SJCRH30 (cell line): ENCODE measurements at regions not wholly inside any gene's neighbourhood (a gene's known extent, or its start where the extent isn't known, plus 50 kb on each side); places are given as distances from the start of the nearest gene placed in this dataset.

Source experiments
- DNase-seq, 2 experiments: peaks; one replicate each; pipeline ENCODE4 v3.0.0-alpha.2; 2015 to 2020
- H3K27ac ChIP-seq: fragments of 250-450 bp; sonication (Bioruptor Pico); 2 replicates; pipeline ENCODE4 v1.5.1; 2020; ENCODE audit warnings: mild to moderate bottlenecking, moderate library complexity
- H3K27me3 ChIP-seq: fragments of 250-450 bp; sonication (Bioruptor Pico); 2 replicates; pipeline ENCODE4 v1.5.1; 2020; ENCODE audit warnings: mild to moderate bottlenecking, moderate library complexity
- H3K36me3 ChIP-seq: fragments of 250-450 bp; sonication (Bioruptor Pico); 2 replicates; pipeline ENCODE4 v1.5.1; 2020; ENCODE audit warnings: mild to moderate bottlenecking, moderate library complexity
- H3K4me1 ChIP-seq: fragments of 250-450 bp; sonication (Bioruptor Pico); 2 replicates; pipeline ENCODE4 v1.5.1; 2020; ENCODE audit warnings: mild to moderate bottlenecking, moderate library complexity
- H3K4me3 ChIP-seq: fragments of 250-450 bp; sonication (Bioruptor Pico); 2 replicates; pipeline ENCODE4 v1.5.1; 2020; ENCODE audit warnings: mild to moderate bottlenecking, moderate library complexity
- H3K9me3 ChIP-seq: fragments of 250-450 bp; sonication (Bioruptor Pico); replicated peaks from 2 replicates; pipeline ENCODE4 v1.5.1; 2020; ENCODE audit warnings: mild to moderate bottlenecking, moderate library complexity

- Histone ChIP-seq H3K27me3 (no peaks in the 10 kb centered on the region), H3K4me1 (peaks cover 32% of the 10 kb centered on the region), H3K27ac (no peak overlapping the region), H3K4me3 (no peak overlapping the region), H3K36me3 (no peaks in the 10 kb centered on the region), H3K9me3 (peaks cover 8% of the 10 kb centered on the region; the same call in 1 of the 2 replicates)
- DNase-seq, result no peak
Observed at GRCh38 chr1:94620345-94621031, 78.9 kb upstream of the F3 start.

- Histone ChIP-seq H3K36me3 (no peaks in the 10 kb centered on the region), H3K9me3 (peaks cover 8% of the 10 kb centered on the region; the same call in 1 of the 2 replicates), H3K27ac (no peak overlapping the region), H3K27me3 (no peaks in the 10 kb centered on the region), H3K4me3 (no peak overlapping the region), H3K4me1 (peaks cover 32% of the 10 kb centered on the region)
- no peak for DNase-seq
Observed at GRCh38 chr1:94619731-94620130, 78.2 kb upstream of the F3 start.

- Histone ChIP-seq H3K9me3 (peaks cover 8% of the 10 kb centered on the region; the same call in 1 of the 2 replicates), H3K27me3 (no peaks in the 10 kb centered on the region), H3K4me3 (no peak overlapping the region), H3K4me1 (peaks cover 32% of the 10 kb centered on the region), H3K36me3 (no peaks in the 10 kb centered on the region), H3K27ac (no peak overlapping the region)
- DNase-seq, result no peak
Observed at GRCh38 chr1:94617957-94618739, 76.6 kb upstream of the F3 start.

GRCh38 chr1:94617134-94617805 lies 75.7 kb upstream of the F3 start:
- H3K36me3 ChIP-seq, result no peaks in the 10 kb centered on the region
- peaks cover 8% of the 10 kb centered on the region; the same call in 1 of the 2 replicates for H3K9me3 ChIP-seq
- peaks cover 32% of the 10 kb centered on the region for H3K4me1 ChIP-seq
- H3K27ac ChIP-seq, result no peak overlapping the region
- no peaks in the 10 kb centered on the region for H3K27me3 ChIP-seq
- no peak overlapping the region for H3K4me3 ChIP-seq
- no peak for DNase-seq

DNA sequence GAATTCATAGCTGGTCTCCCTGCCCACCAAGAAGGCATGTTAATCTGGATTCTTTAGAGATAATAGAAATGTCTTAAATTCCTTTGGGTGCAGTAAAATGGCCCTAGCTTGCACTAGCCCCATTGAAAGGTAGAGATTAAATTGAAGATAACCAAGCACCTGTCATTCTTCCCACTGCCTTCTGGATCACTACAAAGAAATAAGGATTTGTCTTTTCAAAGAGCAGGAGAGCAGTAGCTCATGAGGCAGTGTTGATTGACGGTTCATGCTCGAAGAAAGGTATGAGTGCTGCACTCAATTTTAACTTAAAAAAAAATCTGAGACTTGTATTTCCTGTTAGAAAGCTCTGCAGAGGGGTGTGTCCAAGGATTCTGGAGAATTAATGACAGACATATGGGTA lies 74.9 kb upstream of the F3 start:
- H3K4me1 ChIP-seq, result peaks cover 27% of the 10 kb centered on the region
- DNase-seq, result no peak

DNA sequence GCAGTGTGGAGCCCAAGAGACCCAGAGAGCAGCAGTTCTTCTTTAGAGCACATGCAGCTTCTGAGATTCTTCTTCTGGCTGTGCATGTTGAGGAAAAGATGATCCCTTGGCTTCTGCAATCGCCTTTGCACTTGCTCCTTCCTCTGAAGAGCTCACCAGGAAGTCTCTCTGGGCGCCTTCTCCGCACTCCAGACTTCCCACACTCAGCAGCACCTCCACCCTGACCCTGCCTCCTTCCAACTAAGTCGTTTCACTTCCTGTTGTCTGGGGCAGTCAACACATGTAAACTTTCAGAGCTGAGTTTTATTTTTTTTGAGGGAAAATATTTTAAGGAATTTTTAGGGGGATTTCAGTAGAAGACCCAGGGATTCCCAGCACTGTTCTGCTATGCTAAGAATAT lies 73.4 kb upstream of the F3 start:
- no peak overlapping the region for H3K27ac ChIP-seq
- peaks cover 8% of the 10 kb centered on the region; the same call in 1 of the 2 replicates for H3K9me3 ChIP-seq
- peaks cover 25% of the 10 kb centered on the region for H3K4me1 ChIP-seq
- no peak overlapping the region for H3K4me3 ChIP-seq
- H3K36me3 ChIP-seq, result no peaks in the 10 kb centered on the region
- no peak for DNase-seq
- no peaks in the 10 kb centered on the region for H3K27me3 ChIP-seq

More for the DNA sequence above, 74.9 kb upstream of the F3 start:
- no peaks in the 10 kb centered on the region for H3K27me3 ChIP-seq
- H3K4me3 ChIP-seq, result no peak overlapping the region
- peaks cover 8% of the 10 kb centered on the region; the same call in 1 of the 2 replicates for H3K9me3 ChIP-seq
- H3K36me3 ChIP-seq, result no peaks in the 10 kb centered on the region
- no peak overlapping the region for H3K27ac ChIP-seq

DNA sequence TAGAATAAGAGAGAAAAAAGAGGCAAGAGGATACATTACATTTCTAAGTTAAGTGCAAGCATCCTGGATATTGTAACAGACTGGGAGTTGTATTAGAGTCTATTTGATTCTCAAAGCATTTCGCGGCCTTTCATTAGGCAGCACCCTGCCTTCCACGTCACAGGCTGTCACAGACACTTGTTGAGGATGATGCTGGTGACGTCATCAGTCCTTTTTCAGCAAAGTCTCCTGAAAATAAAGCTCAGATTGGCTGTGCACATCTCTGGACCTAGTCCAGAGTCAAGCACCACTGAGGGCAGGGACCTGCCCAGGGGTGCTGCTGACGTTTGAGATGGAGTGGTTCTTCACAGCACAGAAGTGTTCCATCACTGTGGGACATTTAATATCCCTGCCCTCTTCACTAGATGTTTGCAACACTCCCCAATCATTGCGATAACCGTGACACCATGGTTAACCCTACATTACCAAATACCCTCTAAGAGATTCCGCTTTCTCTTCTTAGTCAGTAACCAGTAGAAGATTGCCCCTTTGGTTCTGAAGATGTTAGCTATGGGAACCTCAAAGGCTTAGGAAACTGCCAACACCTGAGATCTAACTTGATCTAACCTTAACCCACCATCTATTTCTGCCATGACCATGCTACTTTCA lies 72.7 kb upstream of the F3 start:
- DNase-seq, result no peak
- no peak overlapping the region for H3K27ac ChIP-seq

DNA sequence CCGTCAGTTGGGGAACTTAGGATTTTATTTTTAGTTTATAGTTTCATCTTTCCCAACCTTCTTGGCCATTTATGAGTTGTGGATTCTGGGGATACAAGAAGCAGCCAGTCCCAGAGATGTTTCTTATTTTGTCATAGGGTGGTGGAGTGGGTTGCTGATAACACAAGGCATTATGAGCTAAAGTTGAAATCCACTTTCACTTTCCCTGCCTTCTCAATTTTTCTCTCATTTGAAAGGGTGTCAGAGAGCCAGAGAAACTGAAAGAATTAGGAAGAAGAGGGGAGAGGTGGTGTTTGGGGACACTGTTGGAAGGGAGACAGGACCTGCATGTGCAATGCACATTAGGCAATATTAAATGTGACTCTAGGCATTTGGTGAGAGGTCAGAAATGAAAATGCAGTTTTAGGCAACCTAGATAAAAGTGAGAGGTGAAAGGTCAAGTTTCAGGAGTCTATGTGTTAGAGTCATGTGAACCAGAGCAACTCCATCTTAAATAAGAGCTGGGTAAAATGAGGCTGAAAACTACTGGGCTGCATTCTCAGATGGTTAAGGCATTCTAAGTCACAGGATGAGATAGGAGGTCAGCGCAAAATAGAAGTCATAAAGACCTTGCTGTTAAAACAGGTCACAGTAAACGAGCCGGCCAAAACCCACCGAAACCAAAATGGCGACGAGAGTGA lies 71.1 kb upstream of the F3 start:
- DNase-seq, result no peak
- Histone ChIP-seq H3K9me3 (0 out of 2 replicates have a peak, but pooled peaks cover under 1% of the 10 kb centered on the region), H3K4me1 (peaks cover 17% of the 10 kb centered on the region; the same call in 1 of the 2 replicates), H3K4me3 (no peak overlapping the region), H3K36me3 (no peaks in the 10 kb centered on the region), H3K27ac (no peak overlapping the region), H3K27me3 (no peaks in the 10 kb centered on the region)

More for the DNA sequence above, 72.7 kb upstream of the F3 start:
- Histone ChIP-seq H3K36me3 (no peaks in the 10 kb centered on the region), H3K27me3 (no peaks in the 10 kb centered on the region), H3K9me3 (0 out of 2 replicates have a peak, but pooled peaks cover 3% of the 10 kb centered on the region), H3K4me1 (peaks cover 19% of the 10 kb centered on the region; the same call in 1 of the 2 replicates), H3K4me3 (no peak overlapping the region)

- DNase-seq, result no peak
Observed at GRCh38 chr1:94611681-94612475, 70.3 kb upstream of the F3 start.

DNA sequence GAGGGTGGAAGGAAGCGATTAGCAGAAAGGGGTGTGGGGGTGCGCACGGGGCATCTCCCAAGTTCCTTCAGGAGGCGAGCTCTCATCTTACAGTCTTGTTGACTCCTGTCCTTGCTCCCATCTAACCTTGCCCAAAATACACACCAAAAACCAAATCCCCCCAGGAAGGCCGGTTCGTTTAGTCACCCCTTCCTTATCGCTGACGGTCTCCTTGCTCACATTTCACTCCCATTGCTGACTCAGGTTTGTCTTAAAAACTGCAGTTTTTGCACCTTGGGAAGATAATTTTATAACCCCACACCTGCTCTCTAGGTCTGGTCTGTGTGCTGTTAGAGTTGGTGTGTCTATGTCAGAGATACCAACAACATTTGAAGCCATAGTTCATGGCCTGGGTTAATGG lies 68.1 kb upstream of the F3 start:
- H3K27me3 ChIP-seq, result no peaks in the 10 kb centered on the region
- DNase-seq, result no peak
- no peaks in the 10 kb centered on the region for H3K9me3 ChIP-seq
- H3K36me3 ChIP-seq, result no peaks in the 10 kb centered on the region
- no peaks in the 10 kb centered on the region for H3K4me1 ChIP-seq
- H3K27ac ChIP-seq, result no peak overlapping the region
- no peak overlapping the region for H3K4me3 ChIP-seq

More at GRCh38 chr1:94611681-94612475, 70.3 kb upstream of the F3 start:
- no peak overlapping the region for H3K4me3 ChIP-seq
- no peaks in the 10 kb centered on the region for H3K36me3 ChIP-seq
- peaks cover 11% of the 10 kb centered on the region; the same call in 1 of the 2 replicates for H3K4me1 ChIP-seq
- no peaks in the 10 kb centered on the region for H3K9me3 ChIP-seq
- no peak overlapping the region for H3K27ac ChIP-seq
- H3K27me3 ChIP-seq, result no peaks in the 10 kb centered on the region

DNA sequence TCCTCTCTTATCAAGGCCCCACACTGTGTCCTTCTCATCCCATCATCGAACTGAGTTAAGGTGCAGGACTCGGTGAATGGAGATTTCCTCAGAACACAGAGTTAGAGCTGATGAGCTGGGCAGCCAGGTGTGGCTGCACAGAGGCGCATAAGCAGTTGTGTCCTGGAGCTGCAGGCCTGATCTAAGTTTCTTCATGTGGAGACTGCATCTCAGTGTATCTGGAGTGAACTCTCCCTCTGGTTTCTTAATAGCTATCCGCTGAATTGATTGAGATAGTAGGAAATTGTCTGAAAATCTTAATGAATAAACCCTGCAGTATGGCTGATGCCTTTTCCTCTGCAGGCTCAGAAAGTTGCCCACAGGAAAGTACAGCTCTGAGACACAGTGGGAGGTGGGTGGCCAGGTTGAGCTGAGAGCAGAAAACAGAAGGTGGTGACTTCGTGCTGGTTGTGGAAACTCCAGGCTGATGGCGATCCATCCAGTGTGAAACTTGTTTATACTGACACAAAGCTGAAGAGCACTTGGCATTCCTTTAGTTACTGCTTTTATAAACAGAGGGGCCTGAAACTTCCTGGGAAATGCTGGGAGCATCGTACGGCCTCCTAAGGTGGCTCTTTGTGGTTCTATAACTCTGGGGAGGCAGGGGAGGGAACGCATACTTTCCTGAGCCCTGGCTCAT lies 67.4 kb upstream of the F3 start:
- H3K27ac ChIP-seq, result no peak overlapping the region
- H3K4me1 ChIP-seq, result no peaks in the 10 kb centered on the region
- no peak for DNase-seq

DNA sequence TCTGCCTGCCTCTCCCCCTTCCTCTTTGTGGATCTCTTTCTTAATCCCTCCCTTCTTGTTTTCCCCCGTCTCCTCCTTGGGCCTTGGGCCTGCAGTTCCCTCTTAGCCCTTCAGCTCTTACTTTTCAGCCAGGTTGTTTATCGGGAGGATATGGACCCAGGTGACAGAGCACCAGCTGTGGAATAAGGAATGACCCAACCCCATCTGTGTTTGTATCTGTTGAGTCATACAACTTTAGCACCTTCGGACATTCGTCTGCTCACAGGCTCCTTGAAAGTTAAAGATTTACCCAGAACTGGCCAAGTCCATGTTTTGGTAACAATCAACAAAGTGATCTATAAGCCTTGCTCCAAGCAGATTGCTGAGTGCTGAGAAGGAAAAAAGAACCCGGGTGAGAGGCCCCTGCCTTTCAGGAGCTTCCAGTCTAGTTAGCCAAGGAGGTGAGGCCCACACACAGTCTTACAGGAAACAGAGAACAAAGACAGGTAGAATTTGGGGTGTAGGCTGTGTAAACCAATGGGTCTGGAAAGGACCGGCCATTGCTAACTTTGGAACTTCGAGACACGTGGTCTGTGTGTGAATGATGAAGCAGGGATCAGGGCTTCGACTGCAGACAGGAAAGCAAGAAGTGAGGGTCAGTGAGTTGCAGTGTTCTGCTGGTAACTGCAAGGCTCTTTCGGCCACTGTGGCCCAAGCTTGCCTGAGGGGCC lies 66.7 kb upstream of the F3 start:
- Histone ChIP-seq H3K9me3 (no peaks in the 10 kb centered on the region), H3K27me3 (no peaks in the 10 kb centered on the region), H3K36me3 (no peaks in the 10 kb centered on the region), H3K4me3 (no peak overlapping the region), H3K27ac (no peak overlapping the region), H3K4me1 (no peaks in the 10 kb centered on the region)
- DNase-seq, result no peak

More for the DNA sequence above, 67.4 kb upstream of the F3 start:
- Histone ChIP-seq H3K27me3 (no peaks in the 10 kb centered on the region), H3K36me3 (no peaks in the 10 kb centered on the region), H3K4me3 (no peak overlapping the region), H3K9me3 (no peaks in the 10 kb centered on the region)
